Stimulated activated CD4-positive, alpha-beta T cell treated with anti-CD3 and anti-CD28 coated beads, Interleukin-12 subunit alpha, Interleukin-12 subunit beta, amount 100 ng/mL, for 24 hours (primary cell): ENCODE measurements at regions not wholly inside any gene's neighbourhood (a gene's known extent, or its start where the extent isn't known, plus 50 kb on each side); places are given as distances from the start of the nearest gene placed in this dataset.

Experiments used
- DNase-seq, 2 experiments: peaks; one replicate each; pipeline ENCODE4 v3.0.0-alpha.2; 2020; ENCODE audit warnings: low read depth in 2 of 2

- DNase-seq = no peak
Observed at GRCh38 chr2:8536686-8537561, 144.9 kb upstream of the ID2 start.

- DNase-seq = no peak
Observed at GRCh38 chr2:8537562-8538155, 144.2 kb upstream of the ID2 start.

GRCh38 chr2:8538531-8538930, 143.3 kb upstream of the ID2 start:
- no peak for DNase-seq

- DNase-seq = no peak
Observed at GRCh38 chr2:8538931-8539621, 142.8 kb upstream of the ID2 start.

- no peak for DNase-seq
Observed at GRCh38 chr2:8539743-8540551, 141.9 kb upstream of the ID2 start.

GRCh38 chr2:8540552-8541055, 141.3 kb upstream of the ID2 start:
- no peak for DNase-seq

- DNase-seq = no peak
Observed at GRCh38 chr2:8541223-8541622, 140.6 kb upstream of the ID2 start.

- DNase-seq = no peak
Observed at GRCh38 chr2:8541636-8542035, 140.2 kb upstream of the ID2 start.

GRCh38 chr2:8542381-8543059, 139.3 kb upstream of the ID2 start:
- no peak for DNase-seq

- no peak for DNase-seq
Observed at GRCh38 chr2:8543060-8543382, 138.8 kb upstream of the ID2 start.

- DNase-seq = peak; percentile 59 to 69
Observed at GRCh38 chr2:8543383-8544170, 138.3 kb upstream of the ID2 start.

GRCh38 chr2:8544171-8544785, 137.6 kb upstream of the ID2 start:
- DNase-seq = no peak

GRCh38 chr2:8544786-8545694, 136.8 kb upstream of the ID2 start:
- DNase-seq = peak; percentile 83 to 86

- DNase-seq = no peak
Observed at GRCh38 chr2:8545695-8546611, 135.9 kb upstream of the ID2 start.

GRCh38 chr2:8546612-8547283, 135.1 kb upstream of the ID2 start:
- no peak for DNase-seq

- no peak for DNase-seq
Observed at GRCh38 chr2:8547284-8548064, 134.4 kb upstream of the ID2 start.
